Activated CD8-positive, alpha-beta T cell treated with anti-CD3 and anti-CD28 coated beads for 36 hours (primary cell): ENCODE measurements at regions not wholly inside any gene's neighbourhood (a gene's known extent, or its start where the extent isn't known, plus 50 kb on each side); places are given as distances from the start of the nearest gene placed in this dataset.

ENCODE experiments used
- ATAC-seq: fragments of 200-7000 bp; cut with Tn5 transposase; one replicate; pipeline ENCODE4 v1.10.0; 2021; ENCODE audit warnings: mild to moderate bottlenecking, moderate library complexity
- CTCF ChIA-PET: fragments of 350-600 bp; sonication (Branson Sonifier 250); formaldehyde crosslinking; loops from one replicate; lab custom pipeline; 2021; ENCODE audit warnings: antibody characterized with exemption; lab: Charles Lee
- POLR2A ChIA-PET: fragments of 350-600 bp; sonication (Branson Sonifier 250); formaldehyde crosslinking; loops from one replicate; lab custom pipeline; 2021; ENCODE audit warnings: antibody characterized with exemption; lab: Charles Lee
- DNase-seq: peaks from one replicate; pipeline ENCODE4 v3.0.0-alpha.2; 2020
- H3K27ac Mint-ChIP-seq: one replicate; pipeline ENCODE4 v1.8.0; 2021; ENCODE audit warnings: mild to moderate bottlenecking, mixed read lengths
- H3K27me3 Mint-ChIP-seq: one replicate; pipeline ENCODE4 v1.8.0; 2021; ENCODE audit warnings: mixed read lengths
- H3K36me3 Mint-ChIP-seq: one replicate; pipeline ENCODE4 v1.8.0; 2021; ENCODE audit warnings: low read depth, mixed read lengths
- H3K4me1 Mint-ChIP-seq: one replicate; pipeline ENCODE4 v1.8.0; 2021; ENCODE audit warnings: low read depth, mixed read lengths
- H3K4me3 Mint-ChIP-seq: one replicate; pipeline ENCODE4 v1.8.0; 2021; ENCODE audit warnings: mild to moderate bottlenecking, moderate library complexity, mixed read lengths
- H3K9me3 Mint-ChIP-seq: one replicate; pipeline ENCODE4 v1.8.0; 2021; ENCODE audit warnings: mixed read lengths
- CTCF ChIP-seq: fragments of 200-600 bp; IDR thresholded peaks from one replicate; pipeline ENCODE4 v1.8.0; 2022; ENCODE audit warnings: antibody characterized with exemption, mild to moderate bottlenecking
- intact Hi-C: fragments of 100-400 bp; cut with micrococcal nuclease; formaldehyde crosslinking; loops from one replicate; pipeline ENCODE4 v1.10.0; 2022

- POLR2A ChIA-PET, result interaction anchor here (0.6 kb wide), 1 partner anchor 721 kb away, joined by 3 read pairs; no protein-coding TSS in a partner anchor
- H3K27me3 Mint-ChIP-seq, result peaks cover 4% of the 10 kb centered on the region
Observed at GRCh38 chr18:51316677-51317076, 119.2 kb upstream of the MEX3C start.

GRCh38 chr18:51321696-51322095 lies 124.2 kb upstream of the MEX3C start:
- H3K27me3 Mint-ChIP-seq, result peaks cover 4% of the 10 kb centered on the region
- CTCF ChIA-PET, result no interaction called here
- intact Hi-C loops, result no loop called here
- H3K27ac Mint-ChIP-seq, result no peak overlapping the region
- ATAC-seq (no peak), DNase-seq (no peak)
- no peaks in the 10 kb centered on the region for H3K9me3 Mint-ChIP-seq
- no peaks in the 10 kb centered on the region for H3K36me3 Mint-ChIP-seq
- POLR2A ChIA-PET, result no interaction called here
- no peak for TF ChIP-seq CTCF
- H3K4me3 Mint-ChIP-seq, result no peak overlapping the region
- no peaks in the 10 kb centered on the region for H3K4me1 Mint-ChIP-seq

More at GRCh38 chr18:51316677-51317076, 119.2 kb upstream of the MEX3C start:
- TF ChIP-seq CTCF, result no peak
- CTCF ChIA-PET, result no interaction called here
- Mint-ChIP-seq H3K4me3 (no peak overlapping the region), H3K27ac (no peak overlapping the region), H3K36me3 (no peaks in the 10 kb centered on the region), H3K9me3 (peaks cover 3% of the 10 kb centered on the region), H3K4me1 (no peaks in the 10 kb centered on the region)
- intact Hi-C loops, result no loop called here
- no peak for ATAC-seq
- DNase-seq, result no peak

- no peaks in the 10 kb centered on the region for H3K36me3 Mint-ChIP-seq
- H3K27ac Mint-ChIP-seq, result no peak overlapping the region
- ChIA-PET CTCF (no interaction called here), POLR2A (no interaction called here)
- intact Hi-C loops, result no loop called here
- no peaks in the 10 kb centered on the region for H3K9me3 Mint-ChIP-seq
- ATAC-seq (no peak), DNase-seq (no peak)
- no peak for TF ChIP-seq CTCF
- H3K4me1 Mint-ChIP-seq, result no peaks in the 10 kb centered on the region
- no peak overlapping the region for H3K4me3 Mint-ChIP-seq
- H3K27me3 Mint-ChIP-seq, result peaks cover 5% of the 10 kb centered on the region
Observed at GRCh38 chr18:51323961-51324360, 126.5 kb upstream of the MEX3C start.

DNA sequence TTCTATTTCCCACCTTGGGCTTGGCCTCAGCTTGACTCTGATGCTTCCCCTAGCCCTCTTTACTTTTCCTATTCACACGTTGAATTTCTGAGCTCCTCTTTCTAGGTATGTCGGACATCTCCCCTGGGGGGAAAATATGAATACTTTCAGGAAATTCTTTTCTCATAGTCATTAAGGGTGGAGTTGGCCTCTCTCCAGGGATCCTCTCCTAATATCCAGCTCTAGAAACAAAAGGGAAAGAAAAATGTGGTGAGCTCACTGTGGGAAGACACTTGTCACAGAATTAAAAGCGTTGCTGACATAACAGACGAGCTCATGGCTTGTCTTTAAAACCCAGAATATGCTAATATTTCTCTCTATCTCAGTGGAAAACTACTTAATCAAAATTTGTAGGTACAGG lies 132.7 kb upstream of the MEX3C start:
- no peak for ATAC-seq
- peaks cover 5% of the 10 kb centered on the region for H3K27me3 Mint-ChIP-seq
- no peak overlapping the region for H3K27ac Mint-ChIP-seq
- H3K36me3 Mint-ChIP-seq, result no peaks in the 10 kb centered on the region
- no peak for DNase-seq
- ChIA-PET POLR2A (no interaction called here), CTCF (interaction anchor here (1.0 kb wide), 1 partner anchor 52 kb away, joined by 3 read pairs; no protein-coding TSS in a partner anchor)
- H3K4me1 Mint-ChIP-seq, result no peaks in the 10 kb centered on the region
- TF ChIP-seq CTCF, result no peak
- intact Hi-C loops, result no loop called here
- no peaks in the 10 kb centered on the region for H3K9me3 Mint-ChIP-seq
- no peak overlapping the region for H3K4me3 Mint-ChIP-seq

DNA sequence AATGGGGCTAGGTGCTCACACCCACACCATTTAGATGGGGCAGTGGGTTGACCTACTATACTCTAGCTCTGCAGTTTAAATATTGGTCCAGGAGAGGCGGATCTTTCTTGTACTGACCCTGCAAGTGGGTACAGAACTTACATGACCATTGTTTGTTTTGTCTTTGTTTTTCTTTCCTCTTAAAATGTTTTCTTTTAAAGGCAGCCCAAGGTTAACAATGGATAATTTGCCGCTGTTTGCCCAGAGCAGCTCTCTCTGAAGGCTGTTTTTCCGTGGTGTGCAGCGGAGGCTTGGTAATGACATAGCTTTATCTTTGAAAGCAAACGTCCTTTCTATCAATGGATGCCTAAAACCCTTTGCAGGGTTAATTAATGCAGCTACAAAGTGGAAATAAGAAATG lies 133.3 kb upstream of the MEX3C start:
- intact Hi-C loops, result no loop called here
- TF ChIP-seq CTCF, result no peak
- DNase-seq (no peak), ATAC-seq (no peak)
- H3K4me3 Mint-ChIP-seq, result no peak overlapping the region
- CTCF ChIA-PET, result interaction anchor here (1.0 kb wide), 1 partner anchor 53 kb away, joined by 3 read pairs; no protein-coding TSS in a partner anchor
- H3K4me1 Mint-ChIP-seq, result no peaks in the 10 kb centered on the region
- no peaks in the 10 kb centered on the region for H3K36me3 Mint-ChIP-seq
- POLR2A ChIA-PET, result no interaction called here
- no peak overlapping the region for H3K27ac Mint-ChIP-seq
- no peaks in the 10 kb centered on the region for H3K9me3 Mint-ChIP-seq
- H3K27me3 Mint-ChIP-seq, result peaks cover 5% of the 10 kb centered on the region
